ENCODE measurements at regions not wholly inside any gene's neighbourhood (a gene's known extent, or its start where the extent isn't known, plus 50 kb on each side); places are given as distances from the start of the nearest gene placed in this dataset.

- H3K9me3 Mint-ChIP-seq (ENCODE audit: low read depth, unreplicated experiment) = peaks cover 4% of the 10 kb centered on the region
- no peaks in the 10 kb centered on the region for H3K36me3 Mint-ChIP-seq (ENCODE audit: insufficient read depth, unreplicated experiment)
- no peak overlapping the region for H3K27ac Mint-ChIP-seq (ENCODE audit: unreplicated experiment)
- TF ChIP-seq CTCF (IDR thresholded peaks at IDR 0.05; ENCODE audit: unreplicated experiment) = no peak
- BruUV-seq (replicated peaks) = no TSS peak
- CTCF ChIA-PET = no interaction called here
- no peak for DNase-seq
- no peaks in the 10 kb centered on the region for H3K4me1 Mint-ChIP-seq (ENCODE audit: low read depth, unreplicated experiment)
- no peak overlapping the region for H3K4me3 Mint-ChIP-seq (ENCODE audit: low read depth, unreplicated experiment)
- no peaks in the 10 kb centered on the region for H3K27me3 Mint-ChIP-seq (ENCODE audit: unreplicated experiment)
- intact Hi-C loops (cut with micrococcal nuclease; ENCODE audit: unreplicated experiment) = no loop called here
These were observed 206.8 kb upstream of the SOX1 start for GRCh38 chr13:111860231-111860552.

GRCh38 chr13:111861319-111861718, 205.6 kb upstream of the SOX1 start:
- BruUV-seq (replicated peaks) = no TSS peak
- H3K27me3 Mint-ChIP-seq (ENCODE audit: unreplicated experiment) = no peaks in the 10 kb centered on the region
- no peaks in the 10 kb centered on the region for H3K36me3 Mint-ChIP-seq (ENCODE audit: insufficient read depth, unreplicated experiment)

GRCh38 chr13:111861766-111862366, 205.1 kb upstream of the SOX1 start:
- intact Hi-C loops (cut with micrococcal nuclease; ENCODE audit: unreplicated experiment) = no loop called here
- H3K27ac Mint-ChIP-seq (ENCODE audit: unreplicated experiment) = no peak overlapping the region
- BruUV-seq (replicated peaks) = no TSS peak
- no peak overlapping the region for H3K4me3 Mint-ChIP-seq (ENCODE audit: low read depth, unreplicated experiment)
- no peak for TF ChIP-seq CTCF (IDR thresholded peaks at IDR 0.05; ENCODE audit: unreplicated experiment)
- H3K36me3 Mint-ChIP-seq (ENCODE audit: insufficient read depth, unreplicated experiment) = no peaks in the 10 kb centered on the region
- no peaks in the 10 kb centered on the region for H3K4me1 Mint-ChIP-seq (ENCODE audit: low read depth, unreplicated experiment)
- CTCF ChIA-PET = no interaction called here
- H3K27me3 Mint-ChIP-seq (ENCODE audit: unreplicated experiment) = no peaks in the 10 kb centered on the region
- no peak for DNase-seq
- H3K9me3 Mint-ChIP-seq (ENCODE audit: low read depth, unreplicated experiment) = peaks cover 4% of the 10 kb centered on the region

More at GRCh38 chr13:111861319-111861718, 205.6 kb upstream of the SOX1 start:
- no peak for TF ChIP-seq CTCF (IDR thresholded peaks at IDR 0.05; ENCODE audit: unreplicated experiment)
- H3K9me3 Mint-ChIP-seq (ENCODE audit: low read depth, unreplicated experiment) = peaks cover 4% of the 10 kb centered on the region
- CTCF ChIA-PET = no interaction called here
- intact Hi-C loops (cut with micrococcal nuclease; ENCODE audit: unreplicated experiment) = no loop called here
- H3K4me3 Mint-ChIP-seq (ENCODE audit: low read depth, unreplicated experiment) = no peak overlapping the region
- H3K27ac Mint-ChIP-seq (ENCODE audit: unreplicated experiment) = no peak overlapping the region
- no peaks in the 10 kb centered on the region for H3K4me1 Mint-ChIP-seq (ENCODE audit: low read depth, unreplicated experiment)
- DNase-seq = no peak

- Mint-ChIP-seq H3K9me3 (ENCODE audit: low read depth, unreplicated experiment) (peaks cover 8% of the 10 kb centered on the region), H3K27ac (ENCODE audit: unreplicated experiment) (no peak overlapping the region), H3K4me1 (ENCODE audit: low read depth, unreplicated experiment) (no peaks in the 10 kb centered on the region), H3K36me3 (ENCODE audit: insufficient read depth, unreplicated experiment) (no peaks in the 10 kb centered on the region), H3K4me3 (ENCODE audit: low read depth, unreplicated experiment) (no peak overlapping the region), H3K27me3 (ENCODE audit: unreplicated experiment) (no peaks in the 10 kb centered on the region)
- no peak for DNase-seq
- BruUV-seq (replicated peaks) = no TSS peak
- no peak for TF ChIP-seq CTCF (IDR thresholded peaks at IDR 0.05; ENCODE audit: unreplicated experiment)
- intact Hi-C loops (cut with micrococcal nuclease; ENCODE audit: unreplicated experiment) = no loop called here
- CTCF ChIA-PET = no interaction called here
These were observed 203.8 kb upstream of the SOX1 start for GRCh38 chr13:111862836-111863815.

Measured in Calu3 (cell line).